HG03460 (cell line): ENCODE measurements at regions not wholly inside any gene's neighbourhood (a gene's known extent, or its start where the extent isn't known, plus 50 kb on each side); places are given as distances from the start of the nearest gene placed in this dataset.

Source experiments
- ATAC-seq: cut with Tn5 transposase; IDR thresholded peaks from one replicate; pipeline ENCODE4 v1.9.1; 2021; ENCODE audit not compliant: unreplicated experiment

DNA sequence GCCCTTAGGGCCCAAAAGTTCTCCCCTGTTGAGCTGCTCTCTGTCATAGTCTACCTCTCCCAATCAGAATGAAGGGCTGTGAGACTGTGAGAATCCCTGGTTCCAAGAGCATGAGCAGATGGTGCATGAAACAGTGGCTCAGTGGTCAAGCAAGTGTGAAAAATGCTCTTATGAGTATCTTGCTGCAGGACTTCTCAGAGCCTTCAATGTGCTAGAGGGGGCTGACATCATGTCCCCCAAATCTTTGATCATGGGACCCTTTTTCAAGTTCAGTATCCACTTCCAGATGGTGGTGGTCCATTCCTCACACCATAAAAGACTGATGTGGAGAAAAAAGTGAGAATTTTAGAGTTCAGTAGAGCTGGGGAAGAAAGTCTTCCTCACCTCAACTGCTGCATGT is 265.3 kb upstream of the HABP2 start:
- ATAC-seq = no peak

- ATAC-seq = no peak
These were observed 262.7 kb upstream of the HABP2 start for GRCh38 chr10:113290137-113290536.

- ATAC-seq = no peak
These were observed 261.4 kb upstream of the HABP2 start for GRCh38 chr10:113291413-113291812.

- no peak for ATAC-seq
These were observed 260.8 kb upstream of the HABP2 start for GRCh38 chr10:113292086-113292485.

DNA sequence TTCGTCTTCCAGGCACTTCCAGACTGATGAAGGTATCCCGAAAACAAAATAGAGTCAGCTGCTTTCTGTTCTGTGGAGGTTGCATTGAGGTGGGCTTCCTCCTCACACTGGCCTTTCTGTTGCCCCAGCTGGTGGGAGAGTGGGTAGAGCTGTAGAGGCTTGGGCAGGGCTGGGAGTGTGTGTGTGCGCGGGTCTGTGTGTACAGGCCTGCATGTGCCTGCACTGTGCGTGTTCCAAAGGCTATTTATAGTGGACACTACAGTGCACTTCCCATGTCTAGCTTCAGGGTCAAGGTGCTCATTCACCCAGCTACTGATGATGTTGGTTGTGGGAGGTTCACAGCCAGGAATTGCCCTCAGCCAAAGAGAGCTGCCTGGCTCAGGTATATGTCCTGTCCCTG is 260.1 kb upstream of the HABP2 start:
- no peak for ATAC-seq

GRCh38 chr10:113293167-113293566 is 259.7 kb upstream of the HABP2 start:
- ATAC-seq = no peak

- no peak for ATAC-seq
These were observed 258.0 kb upstream of the HABP2 start for GRCh38 chr10:113294868-113295267.

GRCh38 chr10:113297226-113297625 is 255.6 kb upstream of the HABP2 start:
- ATAC-seq = no peak

DNA sequence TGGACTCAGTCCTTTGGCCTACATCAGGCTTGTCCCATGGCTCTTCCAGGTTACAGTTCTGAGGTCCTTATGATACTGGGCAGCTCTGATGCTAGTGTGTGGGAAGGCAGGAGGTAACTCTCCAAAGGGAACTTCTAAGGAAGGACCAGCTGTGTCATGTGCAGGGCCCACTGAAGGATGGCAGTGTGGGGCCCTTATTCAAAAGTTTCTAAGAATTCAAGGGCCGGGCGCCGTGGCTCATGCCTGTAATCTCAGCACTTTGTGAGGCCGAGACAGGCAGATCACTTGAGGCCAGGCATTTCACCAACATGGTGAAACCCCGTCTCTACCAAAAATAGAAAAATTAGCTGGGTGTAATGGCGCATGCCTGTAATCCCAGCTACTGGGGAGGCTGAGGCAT is 254.2 kb upstream of the HABP2 start:
- ATAC-seq = no peak

GRCh38 chr10:113300201-113300600 is 252.7 kb upstream of the HABP2 start:
- ATAC-seq = no peak

GRCh38 chr10:113300617-113301016 is 252.2 kb upstream of the HABP2 start:
- ATAC-seq = no peak

- no peak for ATAC-seq
These were observed 251.4 kb upstream of the HABP2 start for GRCh38 chr10:113301342-113301984.

DNA sequence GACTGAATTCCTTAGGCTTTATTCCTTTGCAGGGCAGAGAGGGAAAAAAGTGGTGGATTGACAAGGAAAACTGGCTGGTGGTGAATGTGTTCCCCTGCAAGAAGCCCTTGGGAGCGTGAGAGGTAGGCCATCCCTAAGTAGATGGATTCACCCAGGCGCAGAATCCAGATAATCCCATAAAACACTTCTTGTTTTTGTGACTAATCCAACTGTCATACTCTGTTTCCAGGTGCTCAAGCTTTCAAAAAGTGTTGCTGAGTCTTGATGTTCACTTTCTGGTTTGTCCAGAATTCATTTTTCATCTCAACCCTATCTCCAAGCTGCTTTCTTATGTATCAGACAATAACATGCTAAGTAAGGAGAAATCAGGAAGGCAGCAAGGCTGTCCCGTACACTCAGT is 250.8 kb upstream of the HABP2 start:
- ATAC-seq = no peak

GRCh38 chr10:113303544-113304146 is 249.2 kb upstream of the HABP2 start:
- no peak for ATAC-seq

DNA sequence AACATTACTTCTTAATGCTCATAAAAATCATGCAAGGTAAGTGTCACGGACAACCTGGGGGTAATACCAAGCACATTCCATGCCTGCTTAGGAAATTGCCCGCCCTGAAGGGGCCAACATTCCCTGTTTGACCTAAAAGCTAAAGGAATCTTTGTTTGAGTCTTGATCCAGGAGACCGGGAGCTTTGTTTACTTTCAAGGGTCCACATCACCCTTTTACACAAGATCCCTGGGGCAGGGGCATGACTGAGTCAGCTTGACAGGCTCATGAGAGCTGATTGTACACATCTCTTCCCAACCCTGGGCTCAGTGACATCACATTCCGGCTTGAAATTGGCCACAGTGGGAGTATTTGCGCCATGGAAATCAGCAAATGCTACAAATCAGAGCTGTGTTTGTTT is 248.1 kb upstream of the HABP2 start:
- ATAC-seq = no peak

DNA sequence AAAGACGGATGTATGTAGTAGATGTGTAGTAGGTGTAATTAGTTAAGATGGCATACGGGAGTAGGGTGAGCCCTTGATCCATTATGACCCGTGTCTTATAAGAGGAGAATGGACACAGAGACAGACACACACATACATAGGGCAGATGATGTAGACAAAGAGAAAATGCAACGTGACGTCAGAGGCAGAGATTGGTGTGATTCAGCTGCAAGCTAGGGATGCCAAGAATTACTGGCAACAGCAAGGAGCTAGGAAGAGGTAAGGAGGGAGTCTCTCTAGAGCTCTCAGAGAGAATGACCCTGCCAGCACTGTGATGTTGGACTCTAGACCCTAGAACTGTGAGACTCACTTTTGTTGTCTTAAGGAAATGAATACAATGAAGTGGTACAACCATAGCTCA is 247.0 kb upstream of the HABP2 start:
- ATAC-seq = no peak

DNA sequence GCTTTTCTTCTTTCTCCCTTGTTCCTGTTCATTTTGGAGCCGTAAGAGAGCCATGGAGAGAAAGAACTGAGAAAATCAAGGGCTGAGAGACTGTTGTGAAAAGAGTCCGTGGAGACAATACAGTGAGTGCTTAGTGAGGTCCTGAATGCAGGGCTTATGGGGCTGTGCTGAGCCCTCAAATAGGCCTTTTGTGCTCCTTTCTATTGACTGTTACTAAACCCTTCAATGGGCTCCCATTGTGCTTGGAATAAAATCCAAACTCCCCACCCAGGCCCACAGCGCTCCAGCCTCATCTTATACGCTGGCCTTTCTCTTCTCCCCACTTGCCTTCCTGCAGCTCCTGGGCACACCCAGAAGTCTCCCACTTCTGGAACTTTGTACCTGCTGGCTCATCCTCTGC is 243.1 kb upstream of the HABP2 start:
- no peak for ATAC-seq

DNA sequence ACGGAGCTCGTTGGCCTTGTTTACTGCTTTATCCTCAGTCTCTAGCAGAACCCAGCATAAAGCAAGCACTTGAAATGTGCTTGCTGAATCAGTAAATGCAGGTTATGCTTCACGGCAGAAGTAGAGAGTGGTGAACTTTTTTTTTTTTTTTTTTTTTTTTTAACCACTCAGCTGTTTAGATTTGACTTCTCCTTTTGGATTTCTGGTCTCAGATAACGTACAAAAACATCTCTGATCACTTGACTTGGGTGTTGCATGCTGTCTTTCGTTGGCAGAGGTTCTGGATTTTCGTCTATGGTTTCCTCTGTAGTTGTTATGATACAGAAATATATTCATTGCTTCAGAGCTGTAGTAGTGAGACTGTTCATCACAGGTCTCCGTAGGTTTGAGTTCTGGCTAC is 242.5 kb upstream of the HABP2 start:
- no peak for ATAC-seq

GRCh38 chr10:113313048-113313602 is 239.7 kb upstream of the HABP2 start:
- ATAC-seq = no peak

DNA sequence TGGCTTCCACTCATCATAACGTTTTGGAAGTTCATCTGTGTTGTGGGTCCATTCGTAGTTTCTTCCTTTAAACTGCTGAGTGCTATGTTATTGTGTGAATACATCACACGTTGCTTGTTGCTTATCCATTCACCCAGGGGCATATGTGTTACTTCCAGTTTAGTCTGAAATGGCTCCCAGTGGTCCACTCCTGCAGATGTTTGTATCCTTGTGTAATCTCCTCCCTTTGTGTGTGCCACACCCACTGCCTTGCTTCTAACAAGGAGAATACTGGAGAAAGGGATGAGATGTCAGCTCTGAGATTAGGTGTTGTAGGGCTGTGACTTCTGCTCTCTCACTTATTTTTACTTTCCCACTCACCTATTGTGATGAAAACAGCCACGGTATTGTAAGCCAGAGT is 239.1 kb upstream of the HABP2 start:
- no peak for ATAC-seq

GRCh38 chr10:113316506-113316905 is 236.3 kb upstream of the HABP2 start:
- ATAC-seq = no peak

- ATAC-seq = no peak
These were observed 235.4 kb upstream of the HABP2 start for GRCh38 chr10:113317489-113317888.

GRCh38 chr10:113319479-113319878 is 233.4 kb upstream of the HABP2 start:
- no peak for ATAC-seq
